ENCODE measurements at regions not wholly inside any gene's neighbourhood (a gene's known extent, or its start where the extent isn't known, plus 50 kb on each side); places are given as distances from the start of the nearest gene placed in this dataset.

DNA sequence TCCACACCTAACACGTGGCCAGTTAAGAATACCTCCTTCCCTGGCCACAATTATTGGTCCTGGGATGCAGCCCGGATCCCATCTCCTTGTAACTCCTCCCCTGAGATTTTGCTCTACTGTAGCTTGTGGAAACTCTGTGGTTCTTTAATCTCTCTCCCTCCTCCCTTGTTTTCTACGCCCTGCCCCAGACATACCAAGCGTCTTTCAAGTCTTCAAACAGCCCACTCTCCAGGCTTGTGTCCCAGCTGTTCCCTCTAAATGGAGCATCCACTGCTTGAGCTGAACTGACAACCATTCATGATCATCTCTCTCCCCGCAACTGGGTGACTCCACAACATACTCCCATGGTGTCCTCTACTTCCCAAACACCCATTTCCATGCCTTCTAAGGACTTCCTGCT, 111.6 kb downstream of the SIPA1L2 start:
- H2BK20ac ChIP-seq (ENCODE audit: low read depth, low read length, poor library complexity, severe bottlenecking): no peak overlapping the region
- no peaks in the 10 kb centered on the region; the same call in 1 of the 2 replicates for H3K4me1 ChIP-seq (ENCODE audit: insufficient read depth, low read length)
- H2BK5ac ChIP-seq (ENCODE audit: insufficient read length, low read length): no peak overlapping the region
- no peak overlapping the region for H4K8ac ChIP-seq (replicated peaks; ENCODE audit: insufficient read length, low read depth, low read length)
- TF ChIP-seq, protein P1, sequence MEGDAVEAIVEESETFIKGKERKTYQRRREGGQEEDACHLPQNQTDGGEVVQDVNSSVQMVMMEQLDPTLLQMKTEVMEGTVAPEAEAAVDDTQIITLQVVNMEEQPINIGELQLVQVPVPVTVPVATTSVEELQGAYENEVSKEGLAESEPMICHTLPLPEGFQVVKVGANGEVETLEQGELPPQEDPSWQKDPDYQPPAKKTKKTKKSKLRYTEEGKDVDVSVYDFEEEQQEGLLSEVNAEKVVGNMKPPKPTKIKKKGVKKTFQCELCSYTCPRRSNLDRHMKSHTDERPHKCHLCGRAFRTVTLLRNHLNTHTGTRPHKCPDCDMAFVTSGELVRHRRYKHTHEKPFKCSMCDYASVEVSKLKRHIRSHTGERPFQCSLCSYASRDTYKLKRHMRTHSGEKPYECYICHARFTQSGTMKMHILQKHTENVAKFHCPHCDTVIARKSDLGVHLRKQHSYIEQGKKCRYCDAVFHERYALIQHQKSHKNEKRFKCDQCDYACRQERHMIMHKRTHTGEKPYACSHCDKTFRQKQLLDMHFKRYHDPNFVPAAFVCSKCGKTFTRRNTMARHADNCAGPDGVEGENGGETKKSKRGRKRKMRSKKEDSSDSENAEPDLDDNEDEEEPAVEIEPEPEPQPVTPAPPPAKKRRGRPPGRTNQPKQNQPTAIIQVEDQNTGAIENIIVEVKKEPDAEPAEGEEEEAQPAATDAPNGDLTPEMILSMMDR (conservative IDR thresholded peaks at IDR 0.05): no peak
- no peak overlapping the region for H4K5ac ChIP-seq (ENCODE audit: insufficient read length, low read depth, low read length)
- Mint-ChIP-seq H3K9me3 (no peaks in the 10 kb centered on the region), H3K27ac (0 out of 7 replicates have a peak overlapping the region, but pooled peaks of 1 of the 3 experiments have one; percentile 1), H3K4me1 (peaks cover 9 to 12% of the 10 kb centered on the region in 2 experiments), H3K27me3 (ENCODE audit: low read depth) (no peaks in the 10 kb centered on the region), H3K36me3 (ENCODE audit: insufficient read depth in 1 of 3, low read depth in 3 of 3) (peaks cover 5 to 6% (median 6%) of the 10 kb centered on the region in 3 experiments; a peak in 3 of 7 replicates), H3K4me3 (no peak overlapping the region)
- no CpG with 5 or more reads among the region's 5 CpGs for WGBS (ENCODE audit: extremely low coverage, insufficient read length, low lambda C conversion rate)
- H3K23me2 ChIP-seq (ENCODE audit: insufficient read length, low read depth, low read length, poor library complexity, severe bottlenecking): no peaks in the 10 kb centered on the region
- no peak overlapping the region for H3K14ac ChIP-seq (ENCODE audit: insufficient read depth, low read length)
- no peak overlapping the region for H3K4me2 ChIP-seq (ENCODE audit: insufficient read depth, insufficient read length, low read length)
- no peak overlapping the region for H2AK5ac ChIP-seq (ENCODE audit: insufficient read length, low read length)
- H3K23ac ChIP-seq (ENCODE audit: insufficient read length, low read depth, low read length): no peak overlapping the region
- H3K4ac ChIP-seq (ENCODE audit: low read depth, low read length): no peak overlapping the region
- H4K20me1 ChIP-seq (ENCODE audit: control insufficient read depth, insufficient read depth, insufficient read length): no peaks in the 10 kb centered on the region
- no peak overlapping the region for H2BK120ac ChIP-seq (ENCODE audit: low read depth, low read length, poor library complexity, severe bottlenecking)
- no peaks in the 10 kb centered on the region for H3K79me2 ChIP-seq (ENCODE audit: insufficient read depth, low read length)
- H3K9me3 ChIP-seq (ENCODE audit: control insufficient read depth, low read depth, low read length): no peaks in the 10 kb centered on the region
- H4K91ac ChIP-seq (ENCODE audit: insufficient read length, low read depth, low read length): no peak overlapping the region
- no peak overlapping the region for H3K56ac ChIP-seq (ENCODE audit: insufficient read length, low read depth, low read length)
- no peak overlapping the region for H3K9ac ChIP-seq (ENCODE audit: extremely low read depth, insufficient read length, low read length)
- H3K18ac ChIP-seq (ENCODE audit: insufficient read length, low read depth, low read length): no peak overlapping the region
- H2BK15ac ChIP-seq (ENCODE audit: low read depth, low read length): no peak overlapping the region
- H3K79me1 ChIP-seq (ENCODE audit: insufficient read depth, low read depth, low read length, poor library complexity, severe bottlenecking): no peaks in the 10 kb centered on the region
- no peak overlapping the region for H2BK12ac ChIP-seq (ENCODE audit: insufficient read length, low read depth, low read length)
- no peak overlapping the region for H3T11ph ChIP-seq (ENCODE audit: low read length)
- H2AFZ ChIP-seq (ENCODE audit: low read length): no peak overlapping the region
- H3K27ac ChIP-seq (ENCODE audit: insufficient read length, low read depth, low read length): no peak overlapping the region
- DNase-seq: no peak
- H3K27me3 ChIP-seq (ENCODE audit: insufficient read depth, low read length): no peaks in the 10 kb centered on the region
